Lower leg skin (tissue), 3 donors: ENCODE measurements at regions not wholly inside any gene's neighbourhood (a gene's known extent, or its start where the extent isn't known, plus 50 kb on each side); places are given as distances from the start of the nearest gene placed in this dataset.

ENCODE experiments used
- POLR2A ChIP-seq, 2 donors: fragments of 450-650 bp; IDR thresholded peaks; one replicate each; pipeline ENCODE4 v1.6.1; 2016 to 2017; ENCODE audit warnings: antibody characterized with exemption in 2 of 2, mild to moderate bottlenecking in 1 of 2, moderate library complexity in 1 of 2
- TF ChIP-seq, protein P1 (sequence below), 3 donors: fragments of 450-650 bp; IDR thresholded peaks; one replicate each; pipeline ENCODE4 v1.5.1; 2016; ENCODE audit warnings: antibody characterized with exemption in 3 of 3, mild to moderate bottlenecking in 3 of 3, moderate library complexity in 2 of 3

DNA sequence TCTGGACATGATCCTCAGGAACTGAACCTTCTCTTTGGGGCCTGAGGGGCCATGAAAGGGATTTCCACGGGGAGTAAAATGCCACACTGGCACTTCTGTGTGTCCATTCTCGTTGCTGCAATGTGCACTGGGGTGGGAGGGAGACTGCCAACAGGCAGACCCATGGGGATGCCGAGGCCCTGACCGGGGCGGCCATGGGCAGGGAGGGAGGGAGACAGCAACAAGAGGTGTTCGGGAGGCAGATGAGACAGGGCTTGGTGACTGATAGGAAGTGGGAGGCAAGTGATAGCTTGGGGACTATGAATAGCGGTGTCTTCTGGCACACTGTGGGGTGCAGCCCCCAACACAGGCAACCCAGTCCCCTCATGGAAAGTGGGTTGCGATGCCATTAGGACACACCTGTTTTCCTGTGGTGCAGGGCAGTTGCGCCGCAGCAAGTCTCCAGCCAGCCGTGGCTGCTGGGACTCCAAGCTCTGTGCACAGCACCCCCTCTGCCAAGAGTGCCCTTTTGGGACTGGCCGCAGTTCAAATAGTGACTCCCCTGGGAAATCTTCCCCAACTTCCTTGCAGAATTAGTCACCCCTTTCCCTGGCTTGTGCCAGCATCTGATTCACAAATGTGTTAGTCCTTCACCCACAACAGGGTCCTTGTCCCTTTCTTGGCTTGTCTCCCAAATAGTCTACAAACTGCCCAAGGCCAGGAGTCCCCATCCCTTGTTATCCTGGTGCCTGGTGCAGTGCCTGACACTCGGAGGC lies 88.8 kb downstream of the CHST1 start:
- TF ChIP-seq, protein P1, sequence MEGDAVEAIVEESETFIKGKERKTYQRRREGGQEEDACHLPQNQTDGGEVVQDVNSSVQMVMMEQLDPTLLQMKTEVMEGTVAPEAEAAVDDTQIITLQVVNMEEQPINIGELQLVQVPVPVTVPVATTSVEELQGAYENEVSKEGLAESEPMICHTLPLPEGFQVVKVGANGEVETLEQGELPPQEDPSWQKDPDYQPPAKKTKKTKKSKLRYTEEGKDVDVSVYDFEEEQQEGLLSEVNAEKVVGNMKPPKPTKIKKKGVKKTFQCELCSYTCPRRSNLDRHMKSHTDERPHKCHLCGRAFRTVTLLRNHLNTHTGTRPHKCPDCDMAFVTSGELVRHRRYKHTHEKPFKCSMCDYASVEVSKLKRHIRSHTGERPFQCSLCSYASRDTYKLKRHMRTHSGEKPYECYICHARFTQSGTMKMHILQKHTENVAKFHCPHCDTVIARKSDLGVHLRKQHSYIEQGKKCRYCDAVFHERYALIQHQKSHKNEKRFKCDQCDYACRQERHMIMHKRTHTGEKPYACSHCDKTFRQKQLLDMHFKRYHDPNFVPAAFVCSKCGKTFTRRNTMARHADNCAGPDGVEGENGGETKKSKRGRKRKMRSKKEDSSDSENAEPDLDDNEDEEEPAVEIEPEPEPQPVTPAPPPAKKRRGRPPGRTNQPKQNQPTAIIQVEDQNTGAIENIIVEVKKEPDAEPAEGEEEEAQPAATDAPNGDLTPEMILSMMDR (IDR thresholded peaks at IDR 0.05) = no peak
- no peak for TF ChIP-seq POLR2A (IDR thresholded peaks at IDR 0.05)
